ENCODE measurements at regions not wholly inside any gene's neighbourhood (a gene's known extent, or its start where the extent isn't known, plus 50 kb on each side); places are given as distances from the start of the nearest gene placed in this dataset.

GRCh38 chr19:28829762-28830161 is 383.2 kb downstream of the UQCRFS1 start:
- no peak for DNase-seq

GRCh38 chr19:28829359-28829758 is 383.6 kb downstream of the UQCRFS1 start:
- no peak for DNase-seq

- DNase-seq: no peak
Measured at GRCh38 chr19:28828276-28828870, 384.6 kb downstream of the UQCRFS1 start.

- no peak for DNase-seq
Measured at GRCh38 chr19:28827382-28827781, 385.6 kb downstream of the UQCRFS1 start.

GRCh38 chr19:28823338-28823961 is 389.5 kb downstream of the UQCRFS1 start:
- DNase-seq: no peak

GRCh38 chr19:28820289-28820688 is 392.7 kb downstream of the UQCRFS1 start:
- no peak for DNase-seq

GRCh38 chr19:28815257-28815656 is 397.7 kb downstream of the UQCRFS1 start:
- DNase-seq: no peak

- no peak for DNase-seq
Measured at GRCh38 chr19:28794301-28794700, 418.6 kb downstream of the UQCRFS1 start.

GRCh38 chr19:28793391-28794168 is 419.4 kb downstream of the UQCRFS1 start:
- DNase-seq: no peak

GRCh38 chr19:28785971-28786370 is 427.0 kb downstream of the UQCRFS1 start:
- DNase-seq: no peak

GRCh38 chr19:28764066-28764465 is 448.9 kb downstream of the UQCRFS1 start:
- DNase-seq: no peak

- DNase-seq: no peak
Measured at GRCh38 chr19:28746478-28746877, 466.5 kb downstream of the UQCRFS1 start.

- no peak for DNase-seq
Measured at GRCh38 chr19:28744943-28745342, 468.0 kb downstream of the UQCRFS1 start.

- DNase-seq: no peak
Measured at GRCh38 chr19:28744014-28744413, 468.9 kb downstream of the UQCRFS1 start.

GRCh38 chr19:28737021-28737895 is 475.7 kb downstream of the UQCRFS1 start:
- DNase-seq: no peak

- DNase-seq: no peak
Measured at GRCh38 chr19:28736528-28736927, 476.4 kb downstream of the UQCRFS1 start.

GRCh38 chr19:28731577-28731976 is 481.4 kb downstream of the UQCRFS1 start:
- no peak for DNase-seq

- no peak for DNase-seq
Measured at GRCh38 chr19:28730791-28731512, 482.0 kb downstream of the UQCRFS1 start.

- DNase-seq: no peak
Measured at GRCh38 chr19:28727480-28728159, 485.3 kb downstream of the UQCRFS1 start.

GRCh38 chr19:28726533-28727479 is 486.1 kb downstream of the UQCRFS1 start:
- DNase-seq: no peak

- no peak for DNase-seq
Measured at GRCh38 chr19:28718909-28719308, 494.0 kb downstream of the UQCRFS1 start.
